Neural progenitor cell (in vitro differentiated cells): ENCODE measurements at regions not wholly inside any gene's neighbourhood (a gene's known extent, or its start where the extent isn't known, plus 50 kb on each side); places are given as distances from the start of the nearest gene placed in this dataset.
"Not testable (repeated sequence)": the region's sequence is repeated elsewhere in the genome, so short reads cannot be mapped to it uniquely, and the experiment has no call there.

Experiments used
- DNase-seq: peaks from one replicate; pipeline ENCODE4 v3.0.0-alpha.2; 2016; ENCODE audit warnings: low spot score
- H2AFZ ChIP-seq: fragments of 200-600 bp; sonication (generic); replicated peaks from 2 replicates; pipeline ENCODE4 v1.6.1; 2016; ENCODE audit warnings: antibody characterized with exemption
- H3F3A ChIP-seq: fragments of 200-600 bp; sonication (generic); 2 replicates; pipeline ENCODE4 v1.6.1; 2016; ENCODE audit warnings: antibody characterized with exemption, low read depth
- H3K27ac ChIP-seq: fragments of 200-600 bp; sonication (generic); 2 replicates; pipeline ENCODE4 v1.5.1; 2016; ENCODE audit warnings: mild to moderate bottlenecking
- H3K27me3 ChIP-seq: fragments of 200-600 bp; sonication (generic); 2 replicates; pipeline ENCODE4 v1.6.1; 2016; ENCODE audit warnings: mild to moderate bottlenecking, moderate library complexity
- H3K36me3 ChIP-seq: fragments of 200-600 bp; sonication (generic); 2 replicates; pipeline ENCODE4 v1.5.1; 2016
- H3K4me1 ChIP-seq: fragments of 200-600 bp; sonication (generic); 2 replicates; pipeline ENCODE4 v1.6.1; 2016; ENCODE audit warnings: mixed run types
- H3K4me2 ChIP-seq: fragments of 200-600 bp; sonication (generic); 2 replicates; pipeline ENCODE4 v1.6.1; 2016
- H3K4me3 ChIP-seq: fragments of 200-600 bp; sonication (generic); 2 replicates; pipeline ENCODE4 v1.5.1; 2016
- H3K79me2 ChIP-seq: fragments of 200-600 bp; sonication (generic); 2 replicates; pipeline ENCODE4 v1.6.1; 2016; ENCODE audit warnings: low read depth
- H3K9ac ChIP-seq: fragments of 200-600 bp; sonication (generic); 2 replicates; pipeline ENCODE4 v1.6.1; 2016
- H3K9me3 ChIP-seq: fragments of 200-600 bp; sonication (generic); 2 replicates; pipeline ENCODE4 v1.5.1; 2016; ENCODE audit warnings: low read depth
- H4K20me1 ChIP-seq: fragments of 200-600 bp; sonication (generic); 2 replicates; pipeline ENCODE4 v1.6.1; 2016; ENCODE audit warnings: low read depth
- H3K27ac Mint-ChIP-seq: 3 replicates; pipeline ENCODE4 v1.8.0; 2021; ENCODE audit warnings: mixed read lengths
- H3K27me3 Mint-ChIP-seq: 2 replicates; pipeline ENCODE4 v1.8.0; 2022; ENCODE audit warnings: low read depth, mild to moderate bottlenecking, inconsistent platforms, moderate library complexity, mixed read lengths; ENCODE audit not compliant: insufficient read depth
- H3K36me3 Mint-ChIP-seq: 3 replicates; pipeline ENCODE4 v1.8.0; 2021; ENCODE audit warnings: mixed read lengths
- H3K4me1 Mint-ChIP-seq: 3 replicates; pipeline ENCODE4 v1.8.0; 2021; ENCODE audit warnings: mixed read lengths
- H3K4me3 Mint-ChIP-seq: 3 replicates; pipeline ENCODE4 v1.8.0; 2021; ENCODE audit warnings: mild to moderate bottlenecking, moderate library complexity, mixed read lengths
- H3K9me3 Mint-ChIP-seq: 3 replicates; pipeline ENCODE4 v1.8.0; 2020; ENCODE audit warnings: mixed read lengths
- EZH2 ChIP-seq: fragments of 200-600 bp; sonication (generic); IDR thresholded peaks from 2 replicates; pipeline ENCODE4 v1.6.1; 2017; ENCODE audit warnings: antibody characterized with exemption, mild to moderate bottlenecking, moderate library complexity
- EZH2phosphoT487 ChIP-seq: fragments of 200-600 bp; sonication (generic); IDR thresholded peaks from 2 replicates; pipeline ENCODE4 v1.6.1; 2017; ENCODE audit warnings: antibody characterized with exemption
- TF ChIP-seq, protein P1 (sequence below): fragments of 200-600 bp; sonication (generic); IDR thresholded peaks from 2 replicates; pipeline ENCODE4 v1.5.1; 2017; ENCODE audit warnings: antibody characterized with exemption, mild to moderate bottlenecking

DNA sequence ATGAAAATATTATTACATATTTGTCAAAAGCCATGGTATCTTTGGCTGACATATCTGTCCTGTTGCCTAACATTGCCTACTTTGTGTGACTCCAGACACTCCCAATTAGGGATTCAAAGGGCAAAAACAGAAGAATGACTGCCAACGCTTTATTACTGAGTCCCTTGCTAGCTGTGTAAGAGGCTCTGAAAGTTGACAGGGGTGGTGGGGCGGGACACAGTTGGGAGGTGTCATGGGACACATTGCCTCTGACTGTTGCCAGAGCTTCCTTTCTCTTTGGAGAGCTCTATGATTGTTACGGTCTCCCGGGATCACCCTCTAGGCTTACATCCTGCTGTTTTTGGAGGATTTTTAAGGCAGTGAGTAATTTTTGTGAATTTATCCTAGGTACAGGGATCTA is 249.6 kb upstream of the ACVR2A start:
- Histone ChIP-seq H3K27ac (no peak overlapping the region), H3K4me2 (no peak overlapping the region), H2AFZ (no peak overlapping the region), H3K9me3 (peaks cover 5% of the 10 kb centered on the region), H3K36me3 (no peaks in the 10 kb centered on the region), H3K27me3 (no peaks in the 10 kb centered on the region), H3K79me2 (no peaks in the 10 kb centered on the region), H3K4me3 (no peak overlapping the region), H3K9ac (no peak overlapping the region), H3F3A (no peaks in the 10 kb centered on the region), H3K4me1 (peaks cover under 1% of the 10 kb centered on the region), H4K20me1 (no peaks in the 10 kb centered on the region)
- no peaks in the 10 kb centered on the region for H3K4me1 Mint-ChIP-seq
- peaks cover 3% of the 10 kb centered on the region for H3K27me3 Mint-ChIP-seq
- TF ChIP-seq, protein P1, sequence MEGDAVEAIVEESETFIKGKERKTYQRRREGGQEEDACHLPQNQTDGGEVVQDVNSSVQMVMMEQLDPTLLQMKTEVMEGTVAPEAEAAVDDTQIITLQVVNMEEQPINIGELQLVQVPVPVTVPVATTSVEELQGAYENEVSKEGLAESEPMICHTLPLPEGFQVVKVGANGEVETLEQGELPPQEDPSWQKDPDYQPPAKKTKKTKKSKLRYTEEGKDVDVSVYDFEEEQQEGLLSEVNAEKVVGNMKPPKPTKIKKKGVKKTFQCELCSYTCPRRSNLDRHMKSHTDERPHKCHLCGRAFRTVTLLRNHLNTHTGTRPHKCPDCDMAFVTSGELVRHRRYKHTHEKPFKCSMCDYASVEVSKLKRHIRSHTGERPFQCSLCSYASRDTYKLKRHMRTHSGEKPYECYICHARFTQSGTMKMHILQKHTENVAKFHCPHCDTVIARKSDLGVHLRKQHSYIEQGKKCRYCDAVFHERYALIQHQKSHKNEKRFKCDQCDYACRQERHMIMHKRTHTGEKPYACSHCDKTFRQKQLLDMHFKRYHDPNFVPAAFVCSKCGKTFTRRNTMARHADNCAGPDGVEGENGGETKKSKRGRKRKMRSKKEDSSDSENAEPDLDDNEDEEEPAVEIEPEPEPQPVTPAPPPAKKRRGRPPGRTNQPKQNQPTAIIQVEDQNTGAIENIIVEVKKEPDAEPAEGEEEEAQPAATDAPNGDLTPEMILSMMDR: no peak
- TF ChIP-seq EZH2phosphoT487 (no peak), EZH2 (no peak)
- no peak for DNase-seq
- H3K27ac Mint-ChIP-seq: no peak overlapping the region
- H3K36me3 Mint-ChIP-seq: no peaks in the 10 kb centered on the region
- peaks cover 12% of the 10 kb centered on the region for H3K9me3 Mint-ChIP-seq
- no peak overlapping the region for H3K4me3 Mint-ChIP-seq

DNA sequence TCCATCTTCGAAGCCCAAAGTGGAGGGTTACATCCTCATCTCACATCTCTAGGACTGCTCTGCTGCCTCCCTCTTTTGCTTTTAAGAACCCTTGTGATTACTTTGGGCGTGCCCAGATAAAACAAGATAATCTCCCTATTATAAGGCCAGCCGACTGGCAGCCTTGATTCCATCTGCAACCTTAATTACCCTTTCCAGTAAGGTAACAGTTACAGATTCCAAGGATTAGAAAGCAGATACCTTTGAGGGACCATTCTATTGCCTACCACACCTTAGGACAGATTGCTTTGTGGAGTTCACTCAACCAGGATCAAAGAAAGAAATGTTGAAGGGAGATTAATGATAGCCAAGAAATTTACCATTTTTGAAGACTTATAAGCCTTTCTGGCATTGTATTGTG is 250.8 kb upstream of the ACVR2A start:
- Histone ChIP-seq H2AFZ (peak overlapping the region; percentile 34), H3F3A (no peaks in the 10 kb centered on the region), H3K79me2 (no peaks in the 10 kb centered on the region), H3K27ac (no peak overlapping the region), H4K20me1 (no peaks in the 10 kb centered on the region), H3K27me3 (no peaks in the 10 kb centered on the region), H3K4me1 (no peaks in the 10 kb centered on the region), H3K36me3 (no peaks in the 10 kb centered on the region), H3K4me3 (no peak overlapping the region), H3K9me3 (peaks cover 5% of the 10 kb centered on the region), H3K4me2 (no peak overlapping the region), H3K9ac (no peak overlapping the region)
- Mint-ChIP-seq H3K36me3 (no peaks in the 10 kb centered on the region), H3K4me3 (no peak overlapping the region), H3K4me1 (no peaks in the 10 kb centered on the region), H3K27me3 (peaks cover 3% of the 10 kb centered on the region), H3K9me3 (peaks cover 12% of the 10 kb centered on the region), H3K27ac (no peak overlapping the region)
- TF ChIP-seq EZH2: no peak
- no peak for TF ChIP-seq EZH2phosphoT487
- DNase-seq: no peak

DNA sequence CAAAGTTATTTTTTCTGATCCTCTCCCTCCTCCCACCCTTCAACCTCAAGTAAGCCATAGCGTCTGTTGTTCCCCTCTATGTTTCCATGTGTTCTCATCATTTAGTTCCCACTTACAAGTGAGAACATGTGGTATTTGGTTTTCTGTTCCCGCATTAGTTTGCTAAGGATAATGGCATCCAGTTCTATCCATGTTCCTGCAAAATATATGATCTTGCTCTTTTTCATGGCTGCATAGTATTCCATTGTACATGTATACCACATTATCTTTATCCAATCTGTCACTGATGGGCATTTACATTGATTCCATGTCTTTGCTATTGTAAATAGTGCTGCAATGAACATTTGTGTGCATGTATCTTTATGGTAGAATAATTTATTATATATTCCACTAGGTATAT is 252.0 kb upstream of the ACVR2A start:
- not testable (repeated sequence) for H3K4me1 ChIP-seq, H2AFZ ChIP-seq, H3K36me3 ChIP-seq, H3K4me2 ChIP-seq, H3K27ac ChIP-seq, H3K4me3 Mint-ChIP-seq, H3K27me3 ChIP-seq, DNase-seq, H3K9me3 ChIP-seq, H4K20me1 ChIP-seq, H3K36me3 Mint-ChIP-seq, H3K27me3 Mint-ChIP-seq, H3K9ac ChIP-seq, H3K27ac Mint-ChIP-seq, H3K4me1 Mint-ChIP-seq, H3K4me3 ChIP-seq, H3F3A ChIP-seq, H3K79me2 ChIP-seq
- peaks cover 12% of the 10 kb centered on the region for H3K9me3 Mint-ChIP-seq

DNA sequence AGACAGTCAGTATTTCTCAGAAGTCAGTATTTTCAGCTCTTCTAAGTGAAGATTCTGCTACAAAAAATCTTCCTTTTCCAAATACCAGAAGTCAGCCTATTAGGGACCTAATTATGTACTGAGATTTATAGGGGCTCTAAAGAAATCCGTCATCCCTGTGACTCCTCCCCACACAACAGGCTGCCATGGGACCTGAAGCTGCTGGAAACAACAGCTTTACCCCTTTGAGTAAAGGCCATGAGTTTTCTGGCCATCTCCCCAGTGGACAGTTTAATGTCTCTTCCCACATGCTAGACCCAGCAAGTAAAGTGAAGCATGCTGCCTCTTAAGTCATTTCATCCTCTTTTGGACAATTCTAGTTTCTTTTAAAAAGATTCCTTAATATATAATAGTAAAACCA is 255.7 kb upstream of the ACVR2A start:
- Histone ChIP-seq H2AFZ (peak overlapping the region; percentile 42), H3K4me2 (no peak overlapping the region), H3K27me3 (no peaks in the 10 kb centered on the region), H3F3A (no peaks in the 10 kb centered on the region), H3K36me3 (no peaks in the 10 kb centered on the region), H3K4me3 (no peak overlapping the region), H4K20me1 (no peaks in the 10 kb centered on the region), H3K9me3 (peaks cover 5% of the 10 kb centered on the region), H3K4me1 (no peaks in the 10 kb centered on the region), H3K27ac (no peak overlapping the region), H3K9ac (no peak overlapping the region), H3K79me2 (no peaks in the 10 kb centered on the region)
- H3K27me3 Mint-ChIP-seq: peaks cover 3% of the 10 kb centered on the region
- no peaks in the 10 kb centered on the region for H3K4me1 Mint-ChIP-seq
- peaks cover 21% of the 10 kb centered on the region for H3K9me3 Mint-ChIP-seq
- no peak overlapping the region for H3K4me3 Mint-ChIP-seq
- TF ChIP-seq EZH2phosphoT487 (no peak), EZH2 (no peak)
- TF ChIP-seq, protein P1: no peak
- no peaks in the 10 kb centered on the region for H3K36me3 Mint-ChIP-seq
- no peak overlapping the region for H3K27ac Mint-ChIP-seq
- DNase-seq: no peak
